ENCODE measurements at regions not wholly inside any gene's neighbourhood (a gene's known extent, or its start where the extent isn't known, plus 50 kb on each side); places are given as distances from the start of the nearest gene placed in this dataset.

DNA sequence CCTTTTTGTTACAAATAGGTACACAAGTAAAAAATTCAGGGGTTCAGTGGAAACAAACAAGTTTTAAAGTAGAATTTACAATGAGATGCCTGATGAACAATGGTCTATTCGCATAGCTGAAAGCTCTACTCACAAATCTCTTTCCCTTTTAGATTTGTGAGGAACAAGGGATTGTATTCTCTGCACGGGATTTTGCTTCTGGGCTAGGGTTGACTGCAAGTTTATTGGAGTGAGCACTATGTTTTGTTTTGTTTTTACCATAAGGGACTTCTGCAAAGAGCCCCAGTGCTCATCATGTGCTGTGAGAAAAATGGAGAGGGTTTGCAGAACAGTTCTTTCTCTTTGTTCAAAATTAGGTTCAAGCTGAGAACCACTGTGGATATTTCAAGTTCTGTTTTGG lies 160.5 kb downstream of the DLEU7 start:
- DNase-seq (ENCODE audit: low read depth), result no peak
- in situ Hi-C loops (cut with HindIII; ENCODE audit: low sequenced_read_pairs), result no loop called here
- no peak overlapping the region for H3K4me3 ChIP-seq (ENCODE audit: low read depth, low read length)
- TF ChIP-seq, protein P1, sequence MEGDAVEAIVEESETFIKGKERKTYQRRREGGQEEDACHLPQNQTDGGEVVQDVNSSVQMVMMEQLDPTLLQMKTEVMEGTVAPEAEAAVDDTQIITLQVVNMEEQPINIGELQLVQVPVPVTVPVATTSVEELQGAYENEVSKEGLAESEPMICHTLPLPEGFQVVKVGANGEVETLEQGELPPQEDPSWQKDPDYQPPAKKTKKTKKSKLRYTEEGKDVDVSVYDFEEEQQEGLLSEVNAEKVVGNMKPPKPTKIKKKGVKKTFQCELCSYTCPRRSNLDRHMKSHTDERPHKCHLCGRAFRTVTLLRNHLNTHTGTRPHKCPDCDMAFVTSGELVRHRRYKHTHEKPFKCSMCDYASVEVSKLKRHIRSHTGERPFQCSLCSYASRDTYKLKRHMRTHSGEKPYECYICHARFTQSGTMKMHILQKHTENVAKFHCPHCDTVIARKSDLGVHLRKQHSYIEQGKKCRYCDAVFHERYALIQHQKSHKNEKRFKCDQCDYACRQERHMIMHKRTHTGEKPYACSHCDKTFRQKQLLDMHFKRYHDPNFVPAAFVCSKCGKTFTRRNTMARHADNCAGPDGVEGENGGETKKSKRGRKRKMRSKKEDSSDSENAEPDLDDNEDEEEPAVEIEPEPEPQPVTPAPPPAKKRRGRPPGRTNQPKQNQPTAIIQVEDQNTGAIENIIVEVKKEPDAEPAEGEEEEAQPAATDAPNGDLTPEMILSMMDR (IDR thresholded peaks at IDR 0.05; ENCODE audit: low read depth, low read length, missing control alignments), result no peak

DNA sequence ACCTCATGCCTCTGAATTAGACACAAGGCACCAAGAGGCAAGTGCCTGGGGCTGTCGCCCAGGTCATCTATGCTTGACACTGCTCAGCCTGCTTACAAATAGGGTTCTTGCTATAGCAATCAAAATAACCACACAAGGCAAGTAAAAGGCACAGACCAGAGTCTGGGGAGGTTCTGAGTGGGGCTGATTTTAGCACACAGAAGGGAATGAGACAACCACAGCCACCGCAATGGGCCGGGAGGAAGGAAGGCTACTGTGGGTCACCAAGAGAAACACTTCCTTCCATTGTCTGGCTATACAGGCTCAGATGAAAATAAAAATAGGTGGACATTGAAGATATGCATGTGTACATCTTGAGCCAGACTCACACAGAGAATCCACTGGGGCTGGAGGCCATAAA lies 159.1 kb downstream of the DLEU7 start:
- no peak overlapping the region for H3K4me3 ChIP-seq (ENCODE audit: low read depth, low read length)
- in situ Hi-C loops (cut with HindIII; ENCODE audit: low sequenced_read_pairs), result no loop called here
- TF ChIP-seq, protein P1 (IDR thresholded peaks at IDR 0.05; ENCODE audit: low read depth, low read length, missing control alignments), result no peak
- DNase-seq (ENCODE audit: low read depth), result no peak

DNA sequence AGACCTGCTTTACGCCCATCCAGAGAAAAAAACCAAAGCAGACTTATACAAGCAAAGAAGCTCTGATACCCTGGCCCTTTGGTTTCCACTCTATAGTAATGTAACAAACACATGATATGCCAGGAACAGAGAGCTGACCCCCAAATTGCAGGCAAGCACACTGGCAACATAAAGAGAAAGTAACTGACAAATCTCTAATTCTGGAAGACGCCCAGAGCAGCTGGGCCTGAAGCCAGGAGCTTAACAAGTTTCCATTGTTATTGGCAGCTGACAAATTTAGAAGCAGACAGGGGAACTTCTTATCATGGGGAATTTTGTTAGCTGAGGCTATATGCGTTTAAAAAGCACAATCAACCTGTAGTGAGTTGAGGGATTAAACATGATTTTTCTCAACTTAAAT lies 158.0 kb downstream of the DLEU7 start:
- TF ChIP-seq, protein P1 (IDR thresholded peaks at IDR 0.05; ENCODE audit: low read depth, low read length, missing control alignments), result no peak
- in situ Hi-C loops (cut with HindIII; ENCODE audit: low sequenced_read_pairs), result no loop called here
- peak; percentile 34 for DNase-seq (ENCODE audit: low read depth)
- H3K4me3 ChIP-seq (ENCODE audit: low read depth, low read length), result no peak overlapping the region

DNA sequence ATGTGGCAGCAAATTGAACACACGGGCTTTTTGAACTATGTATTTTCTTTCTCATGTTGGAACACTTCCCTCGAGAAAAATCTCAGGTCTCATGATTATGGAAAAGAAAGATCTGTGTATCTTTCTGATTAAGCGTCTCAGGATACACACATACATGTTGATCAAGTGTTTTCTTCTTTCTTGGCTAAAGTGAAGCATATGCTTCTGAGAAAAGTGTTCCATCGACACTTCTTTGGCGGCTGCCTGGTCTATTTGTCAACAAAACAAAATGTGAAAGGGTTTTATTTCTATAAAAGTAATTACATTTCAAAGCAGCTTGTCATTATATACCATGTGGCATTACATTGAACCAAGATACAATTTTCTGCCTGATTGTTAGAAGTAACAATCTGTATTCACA lies 157.5 kb downstream of the DLEU7 start:
- TF ChIP-seq, protein P1 (IDR thresholded peaks at IDR 0.05; ENCODE audit: low read depth, low read length, missing control alignments), result no peak
- no peak for DNase-seq (ENCODE audit: low read depth)
- no peak overlapping the region for H3K4me3 ChIP-seq (ENCODE audit: low read depth, low read length)
- in situ Hi-C loops (cut with HindIII; ENCODE audit: low sequenced_read_pairs), result no loop called here

DNA sequence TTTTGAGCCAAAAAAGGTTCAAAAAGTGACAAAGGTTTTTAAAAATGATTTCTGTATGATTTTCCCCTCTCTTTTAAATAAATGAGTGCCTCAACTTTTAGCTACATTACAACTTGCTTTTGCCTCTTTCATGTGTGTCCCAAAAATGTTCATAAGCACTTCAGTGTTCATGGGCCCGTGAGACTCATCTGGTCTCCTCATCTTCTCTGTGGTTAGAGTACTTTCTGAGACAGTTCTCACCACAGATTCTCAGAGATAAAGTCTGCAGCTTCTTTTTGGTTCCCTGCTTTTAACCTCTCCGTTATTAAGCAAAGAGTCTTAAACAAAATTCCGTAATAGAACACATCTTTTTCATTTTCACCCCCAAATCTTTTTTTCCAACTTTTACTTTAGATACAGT lies 156.9 kb downstream of the DLEU7 start:
- no peak for DNase-seq (ENCODE audit: low read depth)
- in situ Hi-C loops (cut with HindIII; ENCODE audit: low sequenced_read_pairs), result no loop called here
- TF ChIP-seq, protein P1 (IDR thresholded peaks at IDR 0.05; ENCODE audit: low read depth, low read length, missing control alignments), result no peak
- H3K4me3 ChIP-seq (ENCODE audit: low read depth, low read length), result no peak overlapping the region

DNA sequence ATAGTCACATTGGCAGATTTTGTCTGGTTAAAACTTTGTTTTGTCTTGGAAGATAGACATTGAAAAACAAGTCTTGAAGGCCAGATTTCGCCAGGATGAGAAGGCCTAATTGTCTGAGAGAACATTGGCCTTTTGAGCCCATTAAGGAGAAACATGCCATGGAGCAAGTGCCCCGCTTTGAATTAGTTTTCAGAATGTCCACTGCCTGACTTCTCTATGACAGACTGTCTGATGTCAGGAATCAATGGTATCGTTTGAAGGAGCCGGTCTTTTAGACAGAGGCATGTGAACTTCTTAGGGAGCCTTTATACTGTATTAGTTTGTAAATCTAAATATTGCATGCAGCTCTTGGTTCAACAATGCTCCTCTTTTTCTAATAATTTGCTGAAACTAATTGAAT lies 155.9 kb downstream of the DLEU7 start:
- H3K4me3 ChIP-seq (ENCODE audit: low read depth, low read length), result no peak overlapping the region
- no peak for DNase-seq (ENCODE audit: low read depth)
- TF ChIP-seq, protein P1 (IDR thresholded peaks at IDR 0.05; ENCODE audit: low read depth, low read length, missing control alignments), result no peak
- in situ Hi-C loops (cut with HindIII; ENCODE audit: low sequenced_read_pairs), result no loop called here

DNA sequence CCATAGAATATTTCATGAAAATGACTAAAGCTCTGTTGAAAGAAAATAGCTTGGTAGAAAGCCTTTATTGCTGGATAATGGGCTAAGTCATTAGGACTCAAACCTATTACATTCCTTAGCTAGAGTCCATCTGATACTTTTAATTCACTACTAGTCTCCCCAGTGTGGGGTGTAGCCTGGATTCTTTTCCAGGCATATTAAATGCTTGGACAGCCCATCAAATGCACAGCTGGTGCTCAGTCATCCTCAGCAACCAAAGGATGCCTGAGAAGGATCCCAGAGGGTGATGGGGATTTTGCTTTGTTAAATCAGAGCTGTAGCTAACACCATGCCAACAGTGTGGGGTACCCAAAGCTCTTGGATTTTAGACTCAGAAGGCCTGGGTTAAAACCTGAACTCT lies 153.5 kb downstream of the DLEU7 start:
- H3K4me3 ChIP-seq (ENCODE audit: low read depth, low read length), result no peak overlapping the region
- in situ Hi-C loops (cut with HindIII; ENCODE audit: low sequenced_read_pairs), result no loop called here
- TF ChIP-seq, protein P1 (IDR thresholded peaks at IDR 0.05; ENCODE audit: low read depth, low read length, missing control alignments), result no peak
- DNase-seq (ENCODE audit: low read depth), result no peak

All from astrocyte of the cerebellum (primary cell).